Activated CD4-positive, alpha-beta T cell treated with anti-CD3 and anti-CD28 coated beads for 36 hours (primary cell): ENCODE measurements at regions not wholly inside any gene's neighbourhood (a gene's known extent, or its start where the extent isn't known, plus 50 kb on each side); places are given as distances from the start of the nearest gene placed in this dataset.
"Not testable (repeated sequence)": the region's sequence is repeated elsewhere in the genome, so short reads cannot be mapped to it uniquely, and the experiment has no call there.

Experiments used
- ATAC-seq: fragments of 200-7000 bp; cut with Tn5 transposase; one replicate; pipeline ENCODE4 v1.10.0; 2021; ENCODE audit warnings: mild to moderate bottlenecking, moderate library complexity
- CTCF ChIA-PET: fragments of 350-600 bp; sonication (Branson Sonifier 250); formaldehyde crosslinking; loops from one replicate; lab custom pipeline; 2021; ENCODE audit warnings: antibody characterized with exemption; lab: Charles Lee
- POLR2A ChIA-PET: fragments of 350-600 bp; sonication (Branson Sonifier 250); formaldehyde crosslinking; loops from one replicate; lab custom pipeline; 2021; ENCODE audit warnings: antibody characterized with exemption, inconsistent platforms; lab: Charles Lee
- DNase-seq: peaks from one replicate; pipeline ENCODE4 v3.0.0-alpha.2; 2020
- H3K27ac Mint-ChIP-seq: one replicate; pipeline ENCODE4 v1.8.0; 2021; ENCODE audit warnings: mixed read lengths
- H3K27me3 Mint-ChIP-seq: one replicate; pipeline ENCODE4 v1.8.0; 2021; ENCODE audit warnings: mixed read lengths
- H3K36me3 Mint-ChIP-seq: one replicate; pipeline ENCODE4 v1.8.0; 2021; ENCODE audit warnings: low read depth, mixed read lengths
- H3K4me1 Mint-ChIP-seq: one replicate; pipeline ENCODE4 v1.8.0; 2021; ENCODE audit warnings: mixed read lengths
- H3K4me3 Mint-ChIP-seq: one replicate; pipeline ENCODE4 v1.8.0; 2021; ENCODE audit warnings: mild to moderate bottlenecking, moderate library complexity, mixed read lengths
- H3K9me3 Mint-ChIP-seq: one replicate; pipeline ENCODE4 v1.8.0; 2021; ENCODE audit warnings: low read depth, mixed read lengths
- intact Hi-C, 2 experiments: fragments of 100-400 bp; cut with DNase I in 1 of 2; cut with micrococcal nuclease in 1 of 2; formaldehyde crosslinking; loops; one replicate each; pipeline versions ENCODE4 v1.14.2 to v1.15.1; 2022 to 2024; cut with DNase I, micrococcal nuclease

- H3K9me3 Mint-ChIP-seq: peaks cover 2% of the 10 kb centered on the region
- no peaks in the 10 kb centered on the region for H3K4me1 Mint-ChIP-seq
- H3K4me3 Mint-ChIP-seq: no peak overlapping the region
- no peaks in the 10 kb centered on the region for H3K27me3 Mint-ChIP-seq
- H3K27ac Mint-ChIP-seq: no peak overlapping the region
- DNase-seq (no peak), ATAC-seq (no peak)
- ChIA-PET POLR2A (no interaction called here), CTCF (no interaction called here)
- intact Hi-C loops: no loop called here
- H3K36me3 Mint-ChIP-seq: no peaks in the 10 kb centered on the region
These were observed 199.8 kb upstream of the WDFY3 start for GRCh38 chr4:85166318-85166717.

GRCh38 chr4:85168234-85168834 is 201.8 kb upstream of the WDFY3 start:
- ATAC-seq (no peak), DNase-seq (no peak)
- POLR2A ChIA-PET: no interaction called here
- H3K36me3 Mint-ChIP-seq: no peaks in the 10 kb centered on the region
- no peak overlapping the region for H3K4me3 Mint-ChIP-seq
- no peaks in the 10 kb centered on the region for H3K4me1 Mint-ChIP-seq
- CTCF ChIA-PET: interaction anchor here (0.6 kb wide), 1 partner anchor 122 kb away, joined by 3 read pairs; no protein-coding TSS in a partner anchor
- H3K27ac Mint-ChIP-seq: no peak overlapping the region
- no peaks in the 10 kb centered on the region for H3K9me3 Mint-ChIP-seq
- no peaks in the 10 kb centered on the region for H3K27me3 Mint-ChIP-seq
- intact Hi-C loops: no loop called here

GRCh38 chr4:85170241-85170640 is 203.8 kb upstream of the WDFY3 start:
- no peak for DNase-seq
- CTCF ChIA-PET: interaction anchor here (0.7 kb wide), 1 partner anchor 785 kb away, joined by 3 read pairs; no protein-coding TSS in a partner anchor
- no peaks in the 10 kb centered on the region for H3K4me1 Mint-ChIP-seq
- POLR2A ChIA-PET: no interaction called here
- intact Hi-C loops: no loop called here
- H3K9me3 Mint-ChIP-seq: no peaks in the 10 kb centered on the region
- no peak overlapping the region for H3K4me3 Mint-ChIP-seq
- no peaks in the 10 kb centered on the region for H3K36me3 Mint-ChIP-seq
- no peak overlapping the region for H3K27ac Mint-ChIP-seq
- no peak for ATAC-seq
- H3K27me3 Mint-ChIP-seq: no peaks in the 10 kb centered on the region

DNA sequence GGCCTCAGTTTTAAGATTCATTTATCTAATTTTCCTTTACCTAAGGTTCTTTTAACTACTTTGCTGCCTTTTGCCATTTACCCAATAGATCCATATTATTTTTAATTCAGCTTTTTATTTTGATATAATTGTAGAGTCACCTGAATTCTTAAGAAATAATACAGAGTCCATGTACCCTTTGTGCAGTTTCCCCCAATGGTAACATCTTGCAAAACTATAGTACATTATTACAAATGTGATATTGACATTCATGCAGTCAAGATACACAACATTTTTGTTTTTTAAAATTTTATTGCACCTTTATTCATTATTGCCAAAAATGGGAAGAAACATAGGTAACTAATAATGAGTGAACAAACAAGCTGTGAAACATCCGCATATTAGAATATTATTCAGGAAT is 208.7 kb upstream of the WDFY3 start:
- ChIA-PET CTCF (no interaction called here), POLR2A (no interaction called here)
- H3K4me3 Mint-ChIP-seq: no peak overlapping the region
- no peaks in the 10 kb centered on the region for H3K27me3 Mint-ChIP-seq
- no peaks in the 10 kb centered on the region for H3K36me3 Mint-ChIP-seq
- no peak overlapping the region for H3K27ac Mint-ChIP-seq
- no peak for ATAC-seq
- H3K4me1 Mint-ChIP-seq: no peaks in the 10 kb centered on the region
- H3K9me3 Mint-ChIP-seq: peaks cover 4% of the 10 kb centered on the region
- no peak for DNase-seq
- intact Hi-C loops: no loop called here

DNA sequence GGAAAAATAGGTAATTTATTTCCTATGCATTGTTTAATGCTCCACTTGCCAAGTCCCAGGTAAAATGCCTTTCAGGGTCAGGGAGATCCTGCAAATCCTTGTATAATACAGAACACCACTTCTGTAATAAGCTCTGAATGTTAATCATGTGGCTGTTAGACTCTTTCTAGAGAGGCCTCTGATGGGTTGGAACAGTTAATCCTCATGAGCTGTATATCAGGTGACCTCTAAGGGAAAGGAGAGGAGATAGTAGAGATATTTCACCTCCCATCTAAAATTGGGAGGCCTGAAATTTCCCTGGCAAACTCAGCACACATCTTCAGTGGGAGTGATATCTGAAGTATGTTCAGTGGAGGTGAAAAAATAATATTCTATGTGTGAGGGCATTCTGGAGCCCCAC is 210.6 kb upstream of the WDFY3 start:
- no peak overlapping the region for H3K27ac Mint-ChIP-seq
- H3K36me3 Mint-ChIP-seq: no peaks in the 10 kb centered on the region
- H3K4me1 Mint-ChIP-seq: no peaks in the 10 kb centered on the region
- peaks cover 4% of the 10 kb centered on the region for H3K9me3 Mint-ChIP-seq
- ChIA-PET POLR2A (no interaction called here), CTCF (no interaction called here)
- ATAC-seq (no peak), DNase-seq (no peak)
- H3K27me3 Mint-ChIP-seq: no peaks in the 10 kb centered on the region
- H3K4me3 Mint-ChIP-seq: no peak overlapping the region
- intact Hi-C loops: no loop called here

GRCh38 chr4:85177679-85178078 is 211.2 kb upstream of the WDFY3 start:
- intact Hi-C loops: no loop called here
- Mint-ChIP-seq H3K9me3 (peaks cover 4% of the 10 kb centered on the region), H3K27ac (no peak overlapping the region), H3K36me3 (no peaks in the 10 kb centered on the region), H3K27me3 (no peaks in the 10 kb centered on the region), H3K4me3 (no peak overlapping the region), H3K4me1 (no peaks in the 10 kb centered on the region)
- CTCF ChIA-PET: no interaction called here
- ATAC-seq (no peak), DNase-seq (no peak)
- POLR2A ChIA-PET: no interaction called here

DNA sequence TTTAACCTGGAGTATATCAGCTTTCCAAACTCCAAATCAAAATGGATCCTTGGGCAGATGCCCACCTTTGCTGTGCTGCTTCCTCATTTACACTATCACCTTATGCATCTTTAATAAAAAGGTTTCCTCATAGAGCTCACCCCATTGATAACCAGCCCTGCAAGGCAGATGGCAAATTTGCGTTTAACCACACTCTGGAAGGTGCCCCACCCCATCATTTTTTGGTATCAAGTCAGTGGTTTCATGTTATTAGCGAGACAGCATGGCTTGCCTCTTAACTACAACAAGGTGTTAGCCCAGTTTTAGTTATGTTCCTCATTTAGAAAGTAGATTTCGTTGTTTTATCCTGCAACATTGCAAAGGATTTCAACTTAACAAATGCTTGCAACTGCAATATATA is 214.0 kb upstream of the WDFY3 start:
- no peaks in the 10 kb centered on the region for H3K4me1 Mint-ChIP-seq
- H3K27me3 Mint-ChIP-seq: no peaks in the 10 kb centered on the region
- intact Hi-C loops: no loop called here
- no peak overlapping the region for H3K4me3 Mint-ChIP-seq
- ChIA-PET POLR2A (no interaction called here), CTCF (no interaction called here)
- no peaks in the 10 kb centered on the region for H3K36me3 Mint-ChIP-seq
- no peak overlapping the region for H3K27ac Mint-ChIP-seq
- H3K9me3 Mint-ChIP-seq: peaks cover 4% of the 10 kb centered on the region
- ATAC-seq (no peak), DNase-seq (no peak)

GRCh38 chr4:85187106-85187505 is 220.6 kb upstream of the WDFY3 start:
- Mint-ChIP-seq H3K36me3 (no peaks in the 10 kb centered on the region), H3K4me3 (no peak overlapping the region), H3K9me3 (peaks cover 4% of the 10 kb centered on the region), H3K27me3 (no peaks in the 10 kb centered on the region), H3K27ac (no peak overlapping the region), H3K4me1 (no peaks in the 10 kb centered on the region)
- ChIA-PET POLR2A (no interaction called here), CTCF (no interaction called here)
- intact Hi-C loops: no loop called here
- DNase-seq (no peak), ATAC-seq (no peak)

- intact Hi-C loops, POLR2A ChIA-PET, H3K27ac Mint-ChIP-seq, H3K4me3 Mint-ChIP-seq, DNase-seq, CTCF ChIA-PET, H3K36me3 Mint-ChIP-seq, H3K27me3 Mint-ChIP-seq, ATAC-seq, H3K4me1 Mint-ChIP-seq: not testable (repeated sequence)
- peaks cover 21% of the 10 kb centered on the region for H3K9me3 Mint-ChIP-seq
These were observed 229.5 kb upstream of the WDFY3 start for GRCh38 chr4:85196015-85196414.

DNA sequence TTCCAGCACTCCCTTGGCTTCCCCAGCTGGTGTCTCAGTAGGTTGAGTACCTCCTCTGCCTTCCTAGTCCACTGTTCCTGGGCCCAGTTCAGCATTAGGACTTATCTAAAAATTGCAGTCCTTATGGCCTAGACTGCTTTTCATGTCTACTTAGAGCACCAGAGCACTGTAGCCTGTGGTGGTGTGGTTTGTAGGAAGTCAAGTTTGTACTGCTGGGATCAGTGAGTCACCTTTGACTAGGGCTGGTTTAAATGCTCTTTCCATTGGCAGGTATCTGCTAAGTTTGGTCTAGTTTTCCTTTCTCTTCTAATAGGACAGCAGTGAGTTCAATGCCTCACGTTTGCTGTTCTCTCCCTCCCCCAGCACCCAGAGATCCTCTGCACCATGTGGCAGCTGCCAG is 233.6 kb upstream of the WDFY3 start:
- no peaks in the 10 kb centered on the region for H3K36me3 Mint-ChIP-seq
- POLR2A ChIA-PET: no interaction called here
- intact Hi-C loops: no loop called here
- H3K9me3 Mint-ChIP-seq: peaks cover 20% of the 10 kb centered on the region
- H3K4me1 Mint-ChIP-seq: no peaks in the 10 kb centered on the region
- no peaks in the 10 kb centered on the region for H3K27me3 Mint-ChIP-seq
- ATAC-seq: no peak
- H3K27ac Mint-ChIP-seq: no peak overlapping the region
- no peak overlapping the region for H3K4me3 Mint-ChIP-seq
- no peak for DNase-seq
- CTCF ChIA-PET: no interaction called here

GRCh38 chr4:85209161-85209560 is 242.7 kb upstream of the WDFY3 start:
- Mint-ChIP-seq H3K9me3 (peaks cover 16% of the 10 kb centered on the region), H3K4me3 (no peak overlapping the region), H3K36me3 (no peaks in the 10 kb centered on the region), H3K27ac (no peak overlapping the region), H3K4me1 (no peaks in the 10 kb centered on the region), H3K27me3 (no peaks in the 10 kb centered on the region)
- DNase-seq (no peak), ATAC-seq (no peak)
- CTCF ChIA-PET: no interaction called here
- POLR2A ChIA-PET: no interaction called here
- intact Hi-C loops: no loop called here

DNA sequence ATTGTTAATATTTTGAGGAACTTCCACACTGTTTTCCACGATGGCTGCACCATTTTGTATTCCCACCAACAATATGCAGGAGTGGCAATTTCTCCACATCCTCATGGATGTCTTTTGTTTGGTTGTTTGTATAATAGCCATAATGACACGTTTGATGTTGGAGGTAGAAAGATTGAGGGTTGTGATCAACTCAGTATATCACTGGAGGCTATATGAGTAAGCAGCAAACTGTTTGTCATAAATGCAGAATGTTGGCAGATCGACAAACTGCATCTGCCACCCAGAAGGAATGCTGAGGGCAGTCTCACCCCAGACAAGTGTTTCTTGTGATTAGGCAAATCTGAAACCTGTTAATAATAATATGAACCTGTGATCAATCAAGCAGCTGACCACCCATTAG is 243.9 kb upstream of the WDFY3 start:
- Mint-ChIP-seq H3K9me3 (peaks cover 14% of the 10 kb centered on the region), H3K4me3 (no peak overlapping the region), H3K27me3 (no peaks in the 10 kb centered on the region), H3K27ac (no peak overlapping the region), H3K4me1 (no peaks in the 10 kb centered on the region), H3K36me3 (no peaks in the 10 kb centered on the region)
- CTCF ChIA-PET: no interaction called here
- POLR2A ChIA-PET: interaction anchor here (0.6 kb wide), 1 partner anchor 321 kb away, joined by 3 read pairs; no protein-coding TSS in a partner anchor
- ATAC-seq: no peak
- no peak for DNase-seq
- intact Hi-C loops: no loop called here
